GM12865 (cell line): ENCODE measurements at regions not wholly inside any gene's neighbourhood (a gene's known extent, or its start where the extent isn't known, plus 50 kb on each side); places are given as distances from the start of the nearest gene placed in this dataset.
"Not testable (repeated sequence)": the region's sequence is repeated elsewhere in the genome, so short reads cannot be mapped to it uniquely, and the experiment has no call there.

Experiments used
- DNase-seq: peaks from one replicate; pipeline ENCODE4 v3.0.0; 2010; ENCODE audit warnings: low read depth
- H3K4me3 ChIP-seq: 2 replicates; pipeline ENCODE4 v1.5.1; 2011; ENCODE audit warnings: mild to moderate bottlenecking, low read depth, low read length, control low read depth
- CTCF ChIP-seq: IDR thresholded peaks from 2 replicates; pipeline ENCODE4 v1.5.1; 2011; ENCODE audit warnings: low read length, control low read depth, low read depth, inconsistent platforms; ENCODE audit not compliant: insufficient read depth; ENCODE audit errors: missing control alignments

GRCh38 chr5:72637058-72637457 is 129.8 kb upstream of the ZNF366 start:
- no peak overlapping the region for H3K4me3 ChIP-seq
- no peak for TF ChIP-seq CTCF
- DNase-seq, result no peak

GRCh38 chr5:72636565-72636964 is 129.4 kb upstream of the ZNF366 start:
- not testable (repeated sequence) for DNase-seq, H3K4me3 ChIP-seq

- H3K4me3 ChIP-seq, result no peak overlapping the region
- TF ChIP-seq CTCF, result no peak
- no peak for DNase-seq
These were observed 127.2 kb upstream of the ZNF366 start for GRCh38 chr5:72634444-72634843.

- no peak for TF ChIP-seq CTCF
- DNase-seq, result no peak
- no peak overlapping the region for H3K4me3 ChIP-seq
These were observed 126.4 kb upstream of the ZNF366 start for GRCh38 chr5:72633649-72634048.

GRCh38 chr5:72633041-72633445 is 125.8 kb upstream of the ZNF366 start:
- no peak for DNase-seq
- TF ChIP-seq CTCF, result no peak
- no peak overlapping the region for H3K4me3 ChIP-seq

GRCh38 chr5:72630721-72631120 is 123.5 kb upstream of the ZNF366 start:
- H3K4me3 ChIP-seq, result no peak overlapping the region
- TF ChIP-seq CTCF, result no peak
- DNase-seq, result no peak

- DNase-seq, result peak; percentile 60
- H3K4me3 ChIP-seq, result no peak overlapping the region
These were observed 122.9 kb upstream of the ZNF366 start for GRCh38 chr5:72630081-72630480.

More at GRCh38 chr5:72630081-72630480, 122.9 kb upstream of the ZNF366 start:
- no peak for TF ChIP-seq CTCF
